Transverse colon (tissue), 3 donors: ENCODE measurements at regions not wholly inside any gene's neighbourhood (a gene's known extent, or its start where the extent isn't known, plus 50 kb on each side); places are given as distances from the start of the nearest gene placed in this dataset.

Source experiments
- CTCF ChIP-seq, 5 experiments: fragments of 200-600 bp in 3 of 5; fragments of 450-650 bp in 2 of 5; sonication (generic) in 3 of 5; IDR thresholded peaks; 1 replicate in 2 of 5; 2 replicates in 3 of 5; pipeline ENCODE4 v1.5.1; 2016 to 2017; ENCODE audit warnings: antibody characterized with exemption in 5 of 5, inconsistent platforms in 3 of 5, mild to moderate bottlenecking in 2 of 5, moderate library complexity in 1 of 5
- EP300 ChIP-seq: sonication (generic); formaldehyde crosslinking; IDR thresholded peaks from one replicate; pipeline ENCODE4 v1.6.1; 2017; ENCODE audit warnings: antibody characterized with exemption, low read depth
- POLR2A ChIP-seq: fragments of 450-650 bp; IDR thresholded peaks from one replicate; pipeline ENCODE4 v1.6.1; 2016; ENCODE audit warnings: antibody characterized with exemption, mild to moderate bottlenecking, moderate library complexity

DNA sequence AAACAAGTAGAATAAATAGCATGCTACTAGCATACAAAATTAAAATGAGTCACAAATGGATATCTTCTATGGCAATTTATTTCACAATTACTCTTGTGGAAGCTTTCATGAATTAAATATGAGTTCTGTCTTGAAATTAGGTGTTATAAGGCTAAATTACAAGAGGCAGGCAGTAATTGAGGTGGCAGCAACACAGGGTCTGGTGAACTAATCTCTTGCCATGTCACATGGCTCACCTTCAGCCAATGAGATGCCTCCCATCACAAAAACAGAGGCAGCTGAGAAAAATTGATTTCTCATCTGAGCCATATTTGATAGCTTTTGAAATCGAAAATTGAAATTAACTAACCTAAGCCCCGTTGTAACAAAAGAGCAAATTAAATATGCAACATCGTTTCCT, 268.8 kb downstream of the NR2F2 start:
- TF ChIP-seq POLR2A: no peak
- TF ChIP-seq CTCF (IDR thresholded peaks at IDR 0.05): no peak
- TF ChIP-seq EP300: no peak
